Colonic mucosa (tissue), 4 donors: ENCODE measurements at regions not wholly inside any gene's neighbourhood (a gene's known extent, or its start where the extent isn't known, plus 50 kb on each side); places are given as distances from the start of the nearest gene placed in this dataset.

Experiments used
- DNase-seq: peaks from one replicate; pipeline ENCODE4 v3.0.0-alpha.2; 2020
- H3K27ac ChIP-seq: fragments of 200-600 bp; one replicate; pipeline ENCODE4 v1.8.0; 2021
- H3K27me3 ChIP-seq: fragments of 200-600 bp; one replicate; pipeline ENCODE4 v1.8.0; 2021
- H3K36me3 ChIP-seq: fragments of 200-600 bp; one replicate; pipeline ENCODE4 v1.8.0; 2021
- H3K4me1 ChIP-seq: fragments of 200-600 bp; one replicate; pipeline ENCODE4 v1.8.0; 2021; ENCODE audit warnings: mild to moderate bottlenecking
- H3K4me3 ChIP-seq: fragments of 200-600 bp; one replicate; pipeline ENCODE4 v1.8.0; 2021
- H3K9ac ChIP-seq, 2 donors: one replicate each; pipeline ENCODE4 v1.7.0; 2013; ENCODE audit warnings: control low read depth in 2 of 2, low read depth in 2 of 2, low read length in 2 of 2
- H3K9me3 ChIP-seq: fragments of 200-600 bp; one replicate; pipeline ENCODE4 v1.8.0; 2021
- intact Hi-C: fragments of 100-400 bp; cut with DNase I; formaldehyde crosslinking; loops from one replicate; pipeline ENCODE4 v1.14.1; 2022
- TF ChIP-seq, protein P1 (sequence below): fragments of 200-600 bp; IDR thresholded peaks from one replicate; pipeline ENCODE4 v1.8.0; 2022; ENCODE audit warnings: antibody characterized with exemption, mild to moderate bottlenecking
- donor health status: healthy.
- donor health status: DM: no; HTN: no; CAD: no.
- donor health status: DM: no; HTN: no; CAD: no.

DNA sequence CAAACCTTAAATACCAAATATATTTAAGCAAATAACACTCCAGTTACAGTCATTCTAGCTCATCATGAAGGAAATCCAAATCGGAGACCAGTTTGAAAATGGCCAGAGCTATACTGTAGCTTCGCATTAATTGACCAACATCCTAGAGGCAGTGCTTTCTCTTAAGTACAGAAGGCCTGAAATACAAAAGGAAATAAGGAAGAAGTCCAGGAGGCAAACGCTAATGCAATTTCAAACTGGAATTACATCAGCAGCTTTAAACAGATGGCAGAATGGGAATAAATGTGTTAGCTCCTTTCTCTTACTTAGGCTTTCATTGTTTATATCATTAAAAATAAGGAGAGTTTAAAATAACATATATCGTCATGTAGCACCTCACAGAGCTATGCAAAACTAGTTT is 197.0 kb downstream of the SEC61B start:
- Histone ChIP-seq H3K36me3 (no peaks in the 10 kb centered on the region), H3K27ac (no peak overlapping the region), H3K4me1 (no peaks in the 10 kb centered on the region), H3K9me3 (no peaks in the 10 kb centered on the region), H3K27me3 (no peaks in the 10 kb centered on the region), H3K9ac (no peak overlapping the region), H3K4me3 (no peak overlapping the region)
- TF ChIP-seq, protein P1, sequence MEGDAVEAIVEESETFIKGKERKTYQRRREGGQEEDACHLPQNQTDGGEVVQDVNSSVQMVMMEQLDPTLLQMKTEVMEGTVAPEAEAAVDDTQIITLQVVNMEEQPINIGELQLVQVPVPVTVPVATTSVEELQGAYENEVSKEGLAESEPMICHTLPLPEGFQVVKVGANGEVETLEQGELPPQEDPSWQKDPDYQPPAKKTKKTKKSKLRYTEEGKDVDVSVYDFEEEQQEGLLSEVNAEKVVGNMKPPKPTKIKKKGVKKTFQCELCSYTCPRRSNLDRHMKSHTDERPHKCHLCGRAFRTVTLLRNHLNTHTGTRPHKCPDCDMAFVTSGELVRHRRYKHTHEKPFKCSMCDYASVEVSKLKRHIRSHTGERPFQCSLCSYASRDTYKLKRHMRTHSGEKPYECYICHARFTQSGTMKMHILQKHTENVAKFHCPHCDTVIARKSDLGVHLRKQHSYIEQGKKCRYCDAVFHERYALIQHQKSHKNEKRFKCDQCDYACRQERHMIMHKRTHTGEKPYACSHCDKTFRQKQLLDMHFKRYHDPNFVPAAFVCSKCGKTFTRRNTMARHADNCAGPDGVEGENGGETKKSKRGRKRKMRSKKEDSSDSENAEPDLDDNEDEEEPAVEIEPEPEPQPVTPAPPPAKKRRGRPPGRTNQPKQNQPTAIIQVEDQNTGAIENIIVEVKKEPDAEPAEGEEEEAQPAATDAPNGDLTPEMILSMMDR: no peak
- intact Hi-C loops: no loop called here
- DNase-seq: no peak

DNA sequence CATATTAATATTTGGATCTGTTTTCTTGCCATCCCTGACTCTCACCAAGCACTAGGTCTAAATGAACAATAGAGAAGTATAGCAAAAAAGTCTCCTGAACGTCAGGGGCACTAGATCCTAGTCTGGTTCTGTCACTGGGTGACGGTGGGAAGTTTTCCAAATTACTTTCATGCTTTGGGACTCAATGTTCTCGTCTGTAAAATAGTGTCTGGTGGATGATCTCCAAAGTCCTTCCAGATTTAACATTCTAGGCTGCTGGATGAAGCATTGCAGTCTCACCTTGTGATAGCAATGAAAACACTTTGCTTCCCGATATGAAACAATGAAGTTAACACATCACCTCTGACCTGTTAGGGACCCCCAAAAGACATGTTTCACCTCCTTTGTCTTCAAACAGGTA is 199.3 kb downstream of the SEC61B start:
- Histone ChIP-seq H3K4me3 (no peak overlapping the region), H3K36me3 (no peaks in the 10 kb centered on the region), H3K9ac (no peak overlapping the region), H3K27ac (no peak overlapping the region), H3K4me1 (no peaks in the 10 kb centered on the region), H3K27me3 (no peaks in the 10 kb centered on the region), H3K9me3 (no peaks in the 10 kb centered on the region)
- DNase-seq: no peak
- TF ChIP-seq, protein P1: no peak
- intact Hi-C loops: no loop called here

DNA sequence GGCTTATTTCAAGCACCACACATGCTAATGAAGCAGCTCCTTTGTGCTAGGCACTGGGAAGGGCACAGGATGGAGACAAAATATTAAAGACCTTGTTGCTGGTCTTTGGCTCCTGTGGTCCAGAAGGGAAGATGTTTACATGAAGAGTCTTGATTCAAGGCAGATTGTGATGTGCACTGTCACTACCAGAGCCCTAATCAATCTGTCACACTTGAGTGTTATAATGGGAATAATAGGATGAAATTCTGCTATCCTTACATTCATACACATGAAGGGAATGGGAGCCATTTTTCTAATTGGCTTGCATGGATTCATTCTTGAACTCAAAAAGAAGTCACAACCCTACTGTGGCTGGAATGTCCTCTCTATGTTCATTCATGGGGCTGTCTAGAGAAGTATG is 203.0 kb downstream of the SEC61B start:
- TF ChIP-seq, protein P1: no peak
- Histone ChIP-seq H3K4me1 (no peaks in the 10 kb centered on the region), H3K27me3 (no peaks in the 10 kb centered on the region), H3K9ac (no peak overlapping the region), H3K9me3 (no peaks in the 10 kb centered on the region), H3K27ac (no peak overlapping the region), H3K4me3 (no peak overlapping the region), H3K36me3 (no peaks in the 10 kb centered on the region)
- DNase-seq: no peak
- intact Hi-C loops: no loop called here

DNA sequence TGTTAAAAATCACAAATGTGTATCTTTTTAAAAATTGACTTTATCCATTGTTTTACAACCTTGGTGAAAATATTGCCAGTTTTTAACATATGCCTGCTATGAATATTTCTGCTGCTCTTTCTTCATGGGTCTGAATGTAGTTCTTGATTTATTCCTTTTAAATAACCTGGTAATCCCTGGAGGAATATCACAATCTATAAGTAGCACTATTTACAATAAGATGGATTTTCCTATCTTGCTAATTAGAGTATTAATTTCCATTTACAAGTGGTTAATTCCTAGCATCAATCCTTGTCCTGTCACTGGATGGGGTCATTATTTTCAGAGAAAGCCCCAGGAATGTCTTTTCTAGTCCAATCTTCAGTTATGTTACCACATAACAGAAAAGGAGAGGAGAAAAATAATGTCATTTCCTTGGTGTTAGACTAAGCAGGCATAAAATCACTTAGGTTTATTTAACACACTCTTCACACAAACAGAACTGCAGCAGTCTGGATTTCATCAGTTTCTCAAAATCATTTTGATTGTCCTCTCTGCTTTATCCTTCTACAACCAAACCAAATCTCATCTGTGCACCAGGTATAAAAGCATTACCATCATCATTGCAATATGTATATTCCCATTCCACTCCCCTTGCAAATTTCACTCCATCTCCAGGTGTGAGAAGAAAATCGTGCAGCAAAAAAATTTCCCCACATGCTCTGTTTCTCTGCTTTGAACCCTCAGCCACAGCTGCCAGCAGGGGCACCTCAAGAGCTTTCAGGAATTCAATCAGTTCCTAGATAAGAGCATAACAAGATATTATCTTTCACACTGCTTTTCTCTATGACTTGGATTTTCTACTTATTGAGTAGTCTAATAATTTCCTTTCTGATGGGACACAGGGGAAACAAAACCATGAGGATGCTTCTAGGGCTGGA is 204.1 kb downstream of the SEC61B start:
- H3K27me3 ChIP-seq: no peaks in the 10 kb centered on the region
- no peak overlapping the region for H3K27ac ChIP-seq
- no peaks in the 10 kb centered on the region for H3K4me1 ChIP-seq
- no peak for DNase-seq
- intact Hi-C loops: no loop called here
- H3K36me3 ChIP-seq: no peaks in the 10 kb centered on the region
- H3K9me3 ChIP-seq: no peaks in the 10 kb centered on the region
- no peak overlapping the region for H3K4me3 ChIP-seq
- no peak overlapping the region for H3K9ac ChIP-seq
- TF ChIP-seq, protein P1: no peak

DNA sequence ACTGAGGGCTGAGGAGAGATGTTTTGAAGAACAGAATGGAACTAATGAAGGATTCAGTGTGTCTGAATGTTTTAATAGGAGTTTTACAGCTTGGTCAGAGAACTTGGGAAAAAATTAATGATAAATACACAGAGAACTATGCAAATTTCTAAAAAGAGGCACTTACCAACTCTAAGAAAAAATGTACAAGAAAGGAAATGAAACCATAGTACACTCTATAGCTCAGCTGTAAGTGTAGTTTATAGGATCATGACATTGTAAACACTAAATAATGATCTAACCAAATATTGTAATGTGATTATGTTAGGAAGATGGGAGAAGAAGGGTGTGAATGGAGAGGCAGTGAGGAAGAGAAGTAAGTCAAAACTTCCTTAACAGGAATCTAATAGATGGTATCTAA is 205.2 kb downstream of the SEC61B start:
- no peak overlapping the region for H3K4me3 ChIP-seq
- no peaks in the 10 kb centered on the region for H3K36me3 ChIP-seq
- no peaks in the 10 kb centered on the region for H3K27me3 ChIP-seq
- no peaks in the 10 kb centered on the region for H3K4me1 ChIP-seq
- no peak for DNase-seq
- TF ChIP-seq, protein P1: no peak
- intact Hi-C loops: no loop called here
- no peak overlapping the region for H3K9ac ChIP-seq
- H3K27ac ChIP-seq: no peak overlapping the region
- H3K9me3 ChIP-seq: no peaks in the 10 kb centered on the region
